GM12801 (cell line): ENCODE measurements at regions not wholly inside any gene's neighbourhood (a gene's known extent, or its start where the extent isn't known, plus 50 kb on each side); places are given as distances from the start of the nearest gene placed in this dataset.

Source experiments
- TF ChIP-seq, protein P1 (sequence below): IDR thresholded peaks from one replicate; pipeline ENCODE4 v1.5.1; 2011; ENCODE audit warnings: control low read depth; ENCODE audit not compliant: insufficient read length; ENCODE audit errors: extremely low read depth

DNA sequence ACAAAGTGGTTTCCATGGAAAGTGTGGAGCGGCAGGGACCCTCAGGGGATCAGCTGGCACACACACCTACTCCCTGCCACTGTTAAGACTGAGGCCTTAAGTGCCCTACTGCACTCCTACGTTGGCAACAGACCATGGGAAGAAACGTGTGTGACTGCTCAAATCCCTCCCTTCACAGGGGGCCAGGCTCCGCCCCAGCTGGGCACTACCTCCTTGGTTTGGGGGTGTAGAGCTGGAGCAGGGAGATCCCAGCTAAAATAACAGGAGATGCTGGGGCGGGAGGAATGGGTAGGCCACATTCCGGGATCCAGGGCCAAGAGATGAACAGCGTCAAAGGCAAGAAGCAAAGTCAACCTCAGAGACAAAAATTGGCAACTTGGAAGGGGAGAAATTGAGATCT lies 231.0 kb downstream of the EN1 start:
- TF ChIP-seq, protein P1, sequence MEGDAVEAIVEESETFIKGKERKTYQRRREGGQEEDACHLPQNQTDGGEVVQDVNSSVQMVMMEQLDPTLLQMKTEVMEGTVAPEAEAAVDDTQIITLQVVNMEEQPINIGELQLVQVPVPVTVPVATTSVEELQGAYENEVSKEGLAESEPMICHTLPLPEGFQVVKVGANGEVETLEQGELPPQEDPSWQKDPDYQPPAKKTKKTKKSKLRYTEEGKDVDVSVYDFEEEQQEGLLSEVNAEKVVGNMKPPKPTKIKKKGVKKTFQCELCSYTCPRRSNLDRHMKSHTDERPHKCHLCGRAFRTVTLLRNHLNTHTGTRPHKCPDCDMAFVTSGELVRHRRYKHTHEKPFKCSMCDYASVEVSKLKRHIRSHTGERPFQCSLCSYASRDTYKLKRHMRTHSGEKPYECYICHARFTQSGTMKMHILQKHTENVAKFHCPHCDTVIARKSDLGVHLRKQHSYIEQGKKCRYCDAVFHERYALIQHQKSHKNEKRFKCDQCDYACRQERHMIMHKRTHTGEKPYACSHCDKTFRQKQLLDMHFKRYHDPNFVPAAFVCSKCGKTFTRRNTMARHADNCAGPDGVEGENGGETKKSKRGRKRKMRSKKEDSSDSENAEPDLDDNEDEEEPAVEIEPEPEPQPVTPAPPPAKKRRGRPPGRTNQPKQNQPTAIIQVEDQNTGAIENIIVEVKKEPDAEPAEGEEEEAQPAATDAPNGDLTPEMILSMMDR, result no peak

DNA sequence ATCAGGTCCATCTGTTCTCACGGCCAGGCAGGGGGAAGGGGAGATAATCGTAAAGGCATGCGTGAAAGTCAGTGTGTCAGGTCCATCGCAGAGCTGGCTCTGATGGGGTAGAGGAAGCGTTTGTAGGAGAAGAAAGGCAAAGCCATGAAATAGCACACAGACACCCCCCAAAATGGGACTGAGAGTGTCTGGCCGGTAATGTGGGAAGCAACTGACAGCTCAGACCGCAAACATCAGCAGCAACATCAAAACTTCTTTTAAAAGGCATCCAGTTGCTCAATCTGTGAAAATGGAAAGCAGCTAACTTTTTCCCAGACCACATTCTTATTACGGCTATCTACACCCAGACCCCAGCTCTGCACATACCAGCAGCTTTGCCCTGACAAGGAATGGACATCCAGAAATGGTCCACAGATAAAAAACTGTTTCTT lies 232.6 kb downstream of the EN1 start:
- TF ChIP-seq, protein P1, result no peak

DNA sequence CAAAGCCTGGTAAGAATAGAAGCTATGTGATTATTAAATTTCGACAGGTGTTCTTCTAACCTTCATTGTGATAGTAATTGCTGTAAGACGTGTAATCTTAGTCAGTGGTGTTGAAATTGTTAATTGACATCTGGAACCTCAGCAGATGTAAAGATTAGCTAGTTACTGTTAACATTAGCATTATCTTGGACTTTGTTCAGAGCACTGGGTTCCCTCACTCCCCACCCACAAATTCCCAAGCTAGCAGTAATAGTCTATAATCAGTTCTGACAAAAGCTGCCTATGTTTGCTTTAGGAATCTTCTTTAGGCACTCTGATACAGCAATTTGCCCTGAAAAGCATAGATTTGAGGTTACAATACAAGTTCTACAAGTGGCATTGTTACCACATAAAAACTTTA lies 233.7 kb downstream of the EN1 start:
- TF ChIP-seq, protein P1, result no peak

DNA sequence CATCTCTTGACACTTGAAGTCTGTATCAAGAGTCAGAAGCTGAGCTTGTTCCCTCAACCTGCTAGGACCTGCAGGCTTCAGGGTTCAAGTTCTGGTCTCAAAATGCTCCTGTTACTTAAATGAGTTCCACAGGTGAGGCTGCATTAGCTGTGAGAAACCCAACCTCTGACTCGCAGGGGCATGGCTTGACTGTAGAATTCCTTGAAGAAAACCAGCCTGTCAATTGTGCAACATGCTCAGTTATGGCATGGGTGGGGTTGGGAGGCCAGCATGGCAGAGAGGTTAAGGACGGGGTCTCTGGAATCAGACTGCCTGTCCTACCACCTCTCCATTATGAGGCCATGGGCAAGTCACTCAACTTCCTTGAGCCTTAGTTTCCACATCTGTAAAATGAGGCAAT lies 235.8 kb downstream of the EN1 start:
- TF ChIP-seq, protein P1, result no peak

DNA sequence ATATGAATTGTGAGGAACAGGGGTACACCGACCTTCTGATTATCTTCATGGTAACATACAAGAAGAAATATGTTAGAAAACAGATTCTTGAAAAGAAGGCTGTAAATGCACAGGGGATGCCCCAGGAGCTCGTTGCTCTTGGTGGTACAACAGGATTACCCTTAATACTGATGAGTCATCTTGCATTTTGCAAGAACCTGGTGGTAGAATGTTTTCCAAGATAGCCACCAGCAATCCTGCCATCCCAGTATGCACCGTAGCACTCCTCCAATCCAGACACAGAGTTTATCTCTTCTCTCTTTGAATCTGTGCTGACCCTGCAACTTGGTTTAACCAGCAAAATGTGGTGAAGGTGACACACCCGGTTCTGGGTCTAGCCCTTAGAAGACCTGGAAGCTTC lies 238.3 kb downstream of the EN1 start:
- TF ChIP-seq, protein P1, result no peak

DNA sequence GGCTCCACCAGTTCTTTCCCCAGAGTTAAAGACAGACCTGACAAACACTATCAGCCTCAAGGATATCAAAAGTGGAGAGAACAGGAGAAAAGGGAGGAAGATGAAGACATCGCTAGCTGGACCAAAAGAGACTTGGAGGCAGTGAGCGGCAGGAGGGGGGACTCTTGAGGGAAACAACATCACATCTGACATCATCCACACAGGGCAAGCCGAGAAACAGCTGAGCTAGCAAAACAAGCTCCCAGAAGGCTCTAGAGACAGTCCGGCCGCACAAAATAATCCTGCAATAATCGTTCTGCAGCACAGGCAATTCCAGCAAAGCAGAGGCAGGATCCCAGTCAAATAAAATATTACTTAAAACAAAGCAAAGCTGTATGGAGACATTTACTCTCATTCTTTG lies 239.8 kb downstream of the EN1 start:
- TF ChIP-seq, protein P1, result no peak

DNA sequence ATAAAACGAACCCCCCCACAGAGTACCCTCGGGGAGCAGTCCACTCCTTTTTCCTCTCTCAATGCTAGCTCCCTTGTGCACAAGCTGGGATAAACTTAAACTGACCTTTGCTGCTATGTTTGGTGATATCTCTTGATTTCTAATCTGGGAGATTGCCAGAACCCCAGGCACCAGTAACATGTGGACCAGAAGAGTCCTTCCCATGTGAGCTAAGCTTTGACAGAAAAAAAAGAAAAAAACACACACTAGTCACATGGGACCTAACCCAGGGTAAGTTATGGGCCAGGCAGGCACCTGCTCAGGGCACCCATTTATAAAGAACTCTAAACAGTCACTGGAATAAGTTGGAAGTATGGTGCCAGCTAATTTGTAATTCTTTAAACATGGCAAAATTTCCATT lies 242.6 kb downstream of the EN1 start:
- TF ChIP-seq, protein P1, result no peak

DNA sequence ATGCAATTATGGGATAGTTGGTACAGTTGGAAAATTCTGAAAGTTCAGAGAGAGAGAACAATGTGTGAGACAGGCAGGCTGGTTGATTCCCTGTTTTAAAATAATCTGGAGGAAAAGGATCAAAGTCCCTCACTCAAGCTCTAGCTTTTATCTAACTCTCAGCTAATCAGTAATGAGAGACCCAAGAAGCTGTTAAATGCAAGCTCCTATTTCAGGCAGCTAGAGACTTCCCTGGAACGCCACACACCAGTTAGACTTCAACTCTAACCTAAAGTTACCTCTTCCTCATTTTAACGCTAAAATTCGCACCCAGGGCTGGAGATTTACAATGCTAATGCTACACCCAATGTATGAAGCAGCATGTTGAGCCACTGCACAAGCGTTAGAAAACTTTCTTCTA lies 243.1 kb downstream of the EN1 start:
- TF ChIP-seq, protein P1, result no peak
